NCI-H1048 (cell line): ENCODE measurements at regions not wholly inside any gene's neighbourhood (a gene's known extent, or its start where the extent isn't known, plus 50 kb on each side); places are given as distances from the start of the nearest gene placed in this dataset.

Experiments used
- DNase-seq: peaks from one replicate; lab custom pipeline; 2025; lab: John Stamatoyannopoulos, UW

- no peak for DNase-seq
These were observed 279.7 kb downstream of the SS18 start for GRCh38 chr18:25810736-25811135.

GRCh38 chr18:25805939-25806338, 284.5 kb downstream of the SS18 start:
- no peak for DNase-seq

- DNase-seq: no peak
These were observed 285.1 kb downstream of the SS18 start for GRCh38 chr18:25805323-25805722.

GRCh38 chr18:25799231-25799630, 291.2 kb downstream of the SS18 start:
- no peak for DNase-seq

GRCh38 chr18:25798046-25798445, 292.4 kb downstream of the SS18 start:
- no peak for DNase-seq

- DNase-seq: no peak
These were observed 295.2 kb downstream of the SS18 start for GRCh38 chr18:25795213-25795612.

- no peak for DNase-seq
These were observed 303.1 kb downstream of the SS18 start for GRCh38 chr18:25787276-25787675.

- no peak for DNase-seq
These were observed 303.7 kb downstream of the SS18 start for GRCh38 chr18:25786758-25787157.

- no peak for DNase-seq
These were observed 310.3 kb downstream of the SS18 start for GRCh38 chr18:25780105-25780504.

GRCh38 chr18:25771796-25772195, 318.6 kb downstream of the SS18 start:
- no peak for DNase-seq

- DNase-seq: no peak
These were observed 325.6 kb downstream of the SS18 start for GRCh38 chr18:25764777-25765176.

GRCh38 chr18:25759111-25759510, 331.3 kb downstream of the SS18 start:
- DNase-seq: no peak

GRCh38 chr18:25743646-25744151, 346.7 kb downstream of the SS18 start:
- DNase-seq: no peak

- DNase-seq: no peak
These were observed 351.0 kb downstream of the SS18 start for GRCh38 chr18:25739376-25739775.

- no peak for DNase-seq
These were observed 352.6 kb downstream of the SS18 start for GRCh38 chr18:25737710-25738311.

- DNase-seq: no peak
These were observed 353.9 kb downstream of the SS18 start for GRCh38 chr18:25736516-25736915.

GRCh38 chr18:25735459-25735858, 355.0 kb downstream of the SS18 start:
- DNase-seq: no peak

GRCh38 chr18:25734336-25734735, 356.1 kb downstream of the SS18 start:
- DNase-seq: no peak

GRCh38 chr18:25732862-25733261, 357.6 kb downstream of the SS18 start:
- no peak for DNase-seq

GRCh38 chr18:25729072-25729471, 361.3 kb downstream of the SS18 start:
- DNase-seq: no peak

- DNase-seq: no peak
These were observed 363.0 kb downstream of the SS18 start for GRCh38 chr18:25727281-25727985.

- no peak for DNase-seq
These were observed 364.1 kb downstream of the SS18 start for GRCh38 chr18:25726298-25726697.

GRCh38 chr18:25725501-25725900, 364.9 kb downstream of the SS18 start:
- DNase-seq: no peak

- no peak for DNase-seq
These were observed 365.4 kb downstream of the SS18 start for GRCh38 chr18:25724997-25725396.
